ENCODE measurements at regions not wholly inside any gene's neighbourhood (a gene's known extent, or its start where the extent isn't known, plus 50 kb on each side); places are given as distances from the start of the nearest gene placed in this dataset.

DNA sequence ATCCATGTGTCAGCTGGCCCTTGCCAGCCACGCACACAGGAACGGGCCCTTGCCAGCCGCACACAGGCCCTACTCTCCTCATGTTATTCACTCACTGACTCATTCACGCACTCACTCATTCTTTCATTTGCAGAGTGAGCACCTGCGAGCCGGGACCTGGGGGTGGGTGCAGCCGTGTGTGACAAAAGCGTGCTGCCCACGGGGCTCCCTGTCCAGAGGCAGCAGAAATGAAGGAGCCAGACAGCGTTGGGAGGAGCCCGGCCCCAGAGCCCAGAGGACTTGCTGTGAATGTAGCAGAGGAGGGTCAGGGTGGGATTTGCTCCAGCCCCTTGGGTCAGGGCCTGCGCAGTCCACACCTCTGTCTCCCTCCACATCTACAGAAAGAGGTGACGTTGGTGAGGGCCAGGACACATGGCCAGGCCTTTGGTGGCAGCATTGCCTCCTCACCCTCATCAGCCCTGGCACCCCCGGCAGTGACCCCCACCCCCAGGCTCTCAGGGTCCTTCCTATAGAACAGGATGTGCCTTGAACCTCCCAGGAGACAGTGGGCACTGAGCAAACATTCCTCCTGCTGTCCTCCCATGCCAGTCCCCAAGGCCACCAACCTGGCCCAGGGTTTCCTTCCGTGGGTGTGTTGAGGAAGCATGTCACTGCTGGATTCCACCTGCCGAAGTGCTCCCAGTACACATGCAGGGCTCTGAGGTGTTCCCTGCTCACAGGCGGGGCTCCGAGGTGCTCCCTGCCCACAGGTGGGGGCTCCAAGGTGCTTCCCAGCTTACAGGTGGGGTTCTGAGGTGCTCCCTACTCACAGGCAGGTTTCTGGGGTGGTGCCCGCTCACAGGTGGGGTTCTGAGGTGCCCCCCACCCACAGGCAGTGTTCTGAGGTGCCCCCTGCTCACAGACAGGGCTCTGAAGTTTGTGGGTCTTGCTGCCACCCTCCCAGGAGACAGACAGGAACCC, 105.7 kb downstream of the HMX1 start:
- TF ChIP-seq, protein P1, sequence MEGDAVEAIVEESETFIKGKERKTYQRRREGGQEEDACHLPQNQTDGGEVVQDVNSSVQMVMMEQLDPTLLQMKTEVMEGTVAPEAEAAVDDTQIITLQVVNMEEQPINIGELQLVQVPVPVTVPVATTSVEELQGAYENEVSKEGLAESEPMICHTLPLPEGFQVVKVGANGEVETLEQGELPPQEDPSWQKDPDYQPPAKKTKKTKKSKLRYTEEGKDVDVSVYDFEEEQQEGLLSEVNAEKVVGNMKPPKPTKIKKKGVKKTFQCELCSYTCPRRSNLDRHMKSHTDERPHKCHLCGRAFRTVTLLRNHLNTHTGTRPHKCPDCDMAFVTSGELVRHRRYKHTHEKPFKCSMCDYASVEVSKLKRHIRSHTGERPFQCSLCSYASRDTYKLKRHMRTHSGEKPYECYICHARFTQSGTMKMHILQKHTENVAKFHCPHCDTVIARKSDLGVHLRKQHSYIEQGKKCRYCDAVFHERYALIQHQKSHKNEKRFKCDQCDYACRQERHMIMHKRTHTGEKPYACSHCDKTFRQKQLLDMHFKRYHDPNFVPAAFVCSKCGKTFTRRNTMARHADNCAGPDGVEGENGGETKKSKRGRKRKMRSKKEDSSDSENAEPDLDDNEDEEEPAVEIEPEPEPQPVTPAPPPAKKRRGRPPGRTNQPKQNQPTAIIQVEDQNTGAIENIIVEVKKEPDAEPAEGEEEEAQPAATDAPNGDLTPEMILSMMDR (optimal IDR thresholded peaks at IDR 0.05 in 1 of 3, IDR thresholded peaks at IDR 0.05 in 1 of 3, conservative IDR thresholded peaks at IDR 0.05 in 1 of 3; ENCODE audit: extremely low read depth in 1 of 3, insufficient read depth in 2 of 3, low read length in 3 of 3), result no peak
- TF ChIP-seq EZH2 (IDR thresholded peaks at IDR 0.05; ENCODE audit: low read length), result no peak
- Histone ChIP-seq H3K9me3 (ENCODE audit: control insufficient read depth, low read depth, low read length) (no peaks in the 10 kb centered on the region), H3K4me1 (ENCODE audit: control insufficient read depth, extremely low read depth, insufficient read depth, low read length) (no peaks in the 10 kb centered on the region), H3K4me2 (ENCODE audit: control insufficient read depth, extremely low read depth, insufficient read depth, low read depth, low read length) (no peak overlapping the region), H4K20me1 (ENCODE audit: control insufficient read depth, extremely low read depth, insufficient read depth, low read length) (no peaks in the 10 kb centered on the region), H3K36me3 (ENCODE audit: control insufficient read depth in 2 of 2, extremely low read depth in 1 of 2, insufficient read depth in 2 of 2, low read length in 2 of 2) (no peaks in the 10 kb centered on the region), H3K4me3 (ENCODE audit: control insufficient read depth in 2 of 3, extremely low read depth in 1 of 3, insufficient read depth in 2 of 3, low read depth in 1 of 3, low read length in 3 of 3) (no peak overlapping the region), H3K9me1 (ENCODE audit: control insufficient read depth, extremely low read depth, insufficient read depth, low read length) (no peaks in the 10 kb centered on the region), H3K27ac (ENCODE audit: control insufficient read depth, insufficient read depth, low read length) (no peak overlapping the region), H3K79me2 (ENCODE audit: control insufficient read depth, insufficient read depth, low read length) (no peaks in the 10 kb centered on the region), H3K27me3 (ENCODE audit: control insufficient read depth, extremely low read depth, insufficient read depth, low read length) (no peaks in the 10 kb centered on the region), H2AFZ (ENCODE audit: control insufficient read depth, low read length) (no peak overlapping the region), H3K9ac (ENCODE audit: control insufficient read depth, extremely low read depth, insufficient read depth, low read length) (no peak overlapping the region)
- dilution Hi-C loops (cut with MboI; ENCODE audit: extremely low pct_ligation_motif_present, low sequenced_read_pairs), result no loop called here
- no peak for FAIRE-seq
- no peak for DNase-seq (ENCODE audit: low read depth, low spot score)

DNA sequence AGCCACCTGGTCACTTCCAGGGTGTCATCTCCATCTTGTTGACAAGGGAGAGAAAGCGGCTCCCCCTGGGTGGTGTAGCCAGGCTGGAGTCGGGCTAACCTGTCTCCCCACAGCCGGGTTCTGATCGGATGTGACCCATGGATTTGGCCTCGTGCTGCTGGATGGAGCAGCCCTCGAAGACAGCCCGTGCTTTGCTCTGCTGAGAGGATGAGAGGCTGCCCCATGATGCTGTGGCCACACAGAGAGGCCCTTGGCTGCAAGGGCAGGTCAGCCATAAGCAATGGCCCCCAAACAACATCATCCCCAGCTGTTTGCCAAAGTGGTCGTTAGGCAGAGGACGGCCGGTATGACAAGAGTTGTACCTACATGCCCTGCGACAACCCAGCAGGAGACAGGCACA, 106.6 kb downstream of the HMX1 start:
- H3K27me3 ChIP-seq (ENCODE audit: control insufficient read depth, extremely low read depth, insufficient read depth, low read length), result no peaks in the 10 kb centered on the region

More for the DNA sequence above, 106.6 kb downstream of the HMX1 start:
- H3K27ac ChIP-seq (ENCODE audit: control insufficient read depth, insufficient read depth, low read length), result no peak overlapping the region
- dilution Hi-C loops (cut with MboI; ENCODE audit: extremely low pct_ligation_motif_present, low sequenced_read_pairs), result no loop called here
- no peaks in the 10 kb centered on the region for H3K36me3 ChIP-seq (ENCODE audit: control insufficient read depth in 2 of 2, extremely low read depth in 1 of 2, insufficient read depth in 2 of 2, low read length in 2 of 2)
- no peaks in the 10 kb centered on the region for H3K4me1 ChIP-seq (ENCODE audit: control insufficient read depth, extremely low read depth, insufficient read depth, low read length)
- FAIRE-seq (no peak), DNase-seq (ENCODE audit: low read depth, low spot score) (no peak)
- no peak overlapping the region for H3K9ac ChIP-seq (ENCODE audit: control insufficient read depth, extremely low read depth, insufficient read depth, low read length)
- H3K4me3 ChIP-seq (ENCODE audit: control insufficient read depth in 2 of 3, extremely low read depth in 1 of 3, insufficient read depth in 2 of 3, low read depth in 1 of 3, low read length in 3 of 3), result no peak overlapping the region
- TF ChIP-seq, protein P1 (optimal IDR thresholded peaks at IDR 0.05 in 1 of 3, IDR thresholded peaks at IDR 0.05 in 1 of 3, conservative IDR thresholded peaks at IDR 0.05 in 1 of 3; ENCODE audit: extremely low read depth in 1 of 3, insufficient read depth in 2 of 3, low read length in 3 of 3), result no peak
- TF ChIP-seq EZH2 (IDR thresholded peaks at IDR 0.05; ENCODE audit: low read length), result no peak
- H4K20me1 ChIP-seq (ENCODE audit: control insufficient read depth, extremely low read depth, insufficient read depth, low read length), result no peaks in the 10 kb centered on the region
- no peaks in the 10 kb centered on the region for H3K9me3 ChIP-seq (ENCODE audit: control insufficient read depth, low read depth, low read length)
- no peaks in the 10 kb centered on the region for H3K79me2 ChIP-seq (ENCODE audit: control insufficient read depth, insufficient read depth, low read length)
- H3K4me2 ChIP-seq (ENCODE audit: control insufficient read depth, extremely low read depth, insufficient read depth, low read depth, low read length), result no peak overlapping the region
- H2AFZ ChIP-seq (ENCODE audit: control insufficient read depth, low read length), result no peak overlapping the region
- no peaks in the 10 kb centered on the region for H3K9me1 ChIP-seq (ENCODE audit: control insufficient read depth, extremely low read depth, insufficient read depth, low read length)
